ENCODE measurements at regions not wholly inside any gene's neighbourhood (a gene's known extent, or its start where the extent isn't known, plus 50 kb on each side); places are given as distances from the start of the nearest gene placed in this dataset.

DNA sequence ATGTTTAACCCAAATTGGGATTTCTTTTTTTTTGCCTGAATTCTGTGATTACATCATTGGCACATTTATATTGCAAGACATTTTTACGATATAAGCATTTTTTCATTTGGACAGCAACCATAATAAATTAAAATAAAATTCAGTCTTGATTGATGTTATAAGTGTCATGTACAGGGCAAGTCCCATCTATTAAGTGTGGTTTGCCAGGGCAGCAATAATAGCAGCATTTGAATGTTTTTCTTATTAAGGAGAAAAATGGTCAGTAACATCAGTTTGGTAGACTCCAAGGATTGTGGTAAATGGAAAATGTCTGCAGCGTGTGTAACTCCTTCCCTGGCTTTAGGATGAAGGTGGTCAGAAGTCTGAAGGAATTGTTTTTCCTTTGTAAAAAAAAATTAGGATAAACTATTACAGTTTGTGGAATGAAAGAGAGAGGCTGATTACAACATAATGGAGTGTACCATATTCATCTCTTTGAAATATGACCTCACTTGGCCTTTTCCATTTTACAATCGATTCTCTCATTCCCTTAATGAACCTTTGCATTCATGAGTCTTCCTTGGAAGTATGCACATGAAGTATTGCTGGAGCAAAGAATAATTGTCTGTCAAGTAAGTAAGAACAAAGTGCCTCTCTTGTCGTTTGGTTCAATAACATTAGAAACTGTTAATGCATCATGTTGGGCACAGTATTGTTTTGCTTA is 405.4 kb upstream of the THRB start:
- no peak for DNase-seq (ENCODE audit: extremely low spot score)
- H3K9me3 ChIP-seq, result no peaks in the 10 kb centered on the region
- H3K4me3 ChIP-seq, result no peak overlapping the region
- TF ChIP-seq EP300 (IDR thresholded peaks at IDR 0.05), result no peak
- no peak overlapping the region for H3K27ac ChIP-seq (replicated peaks in 1 of 4)
- H3K27me3 ChIP-seq, result no peaks in the 10 kb centered on the region
- H3K4me1 ChIP-seq, result no peaks in the 10 kb centered on the region
- WGBS, result 66% methylated on average over 4 of the region's 4 CpGs
- intact Hi-C loops (cut with DNase I), result no loop called here
- H3K36me3 ChIP-seq, result no peaks in the 10 kb centered on the region

DNA sequence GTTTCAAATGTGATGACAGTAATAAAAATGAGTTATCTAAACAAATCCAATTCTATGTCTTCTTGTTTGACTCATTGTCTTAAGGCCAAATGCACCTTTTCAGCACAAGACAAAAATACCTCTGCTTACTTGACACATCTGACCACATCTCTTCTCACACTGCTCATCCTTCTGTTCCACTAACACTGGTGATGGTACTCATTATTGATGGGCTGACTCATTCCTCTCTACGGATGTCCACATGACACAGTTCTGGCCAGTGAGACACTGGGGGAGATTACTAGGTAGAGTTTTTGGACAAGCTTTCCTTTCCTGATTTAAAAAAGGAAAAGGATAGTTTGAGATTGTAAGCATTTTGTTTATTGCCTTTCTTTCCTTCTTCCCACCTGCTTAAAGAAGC is 410.6 kb upstream of the THRB start:
- Histone ChIP-seq H3K9me3 (no peaks in the 10 kb centered on the region), H3K4me3 (no peak overlapping the region), H3K27ac (replicated peaks in 1 of 4) (no peak overlapping the region), H3K27me3 (no peaks in the 10 kb centered on the region), H3K36me3 (no peaks in the 10 kb centered on the region), H3K4me1 (peaks cover 0 to 8% (median 0%) of the 10 kb centered on the region in 4 donors)
- TF ChIP-seq POLR2AphosphoS5 (IDR thresholded peaks at IDR 0.05) (no peak), EP300 (IDR thresholded peaks at IDR 0.05) (no peak), POLR2A (IDR thresholded peaks at IDR 0.05; ENCODE audit: low read depth) (no peak)
- TF ChIP-seq, protein P1, sequence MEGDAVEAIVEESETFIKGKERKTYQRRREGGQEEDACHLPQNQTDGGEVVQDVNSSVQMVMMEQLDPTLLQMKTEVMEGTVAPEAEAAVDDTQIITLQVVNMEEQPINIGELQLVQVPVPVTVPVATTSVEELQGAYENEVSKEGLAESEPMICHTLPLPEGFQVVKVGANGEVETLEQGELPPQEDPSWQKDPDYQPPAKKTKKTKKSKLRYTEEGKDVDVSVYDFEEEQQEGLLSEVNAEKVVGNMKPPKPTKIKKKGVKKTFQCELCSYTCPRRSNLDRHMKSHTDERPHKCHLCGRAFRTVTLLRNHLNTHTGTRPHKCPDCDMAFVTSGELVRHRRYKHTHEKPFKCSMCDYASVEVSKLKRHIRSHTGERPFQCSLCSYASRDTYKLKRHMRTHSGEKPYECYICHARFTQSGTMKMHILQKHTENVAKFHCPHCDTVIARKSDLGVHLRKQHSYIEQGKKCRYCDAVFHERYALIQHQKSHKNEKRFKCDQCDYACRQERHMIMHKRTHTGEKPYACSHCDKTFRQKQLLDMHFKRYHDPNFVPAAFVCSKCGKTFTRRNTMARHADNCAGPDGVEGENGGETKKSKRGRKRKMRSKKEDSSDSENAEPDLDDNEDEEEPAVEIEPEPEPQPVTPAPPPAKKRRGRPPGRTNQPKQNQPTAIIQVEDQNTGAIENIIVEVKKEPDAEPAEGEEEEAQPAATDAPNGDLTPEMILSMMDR (IDR thresholded peaks at IDR 0.05), result no peak
- intact Hi-C loops (cut with DNase I), result no loop called here
- WGBS, result 78% methylated on average over 1 of the region's 1 CpG
- no peak for DNase-seq (ENCODE audit: extremely low spot score)

- intact Hi-C loops (cut with DNase I), result no loop called here
- H3K36me3 ChIP-seq, result no peaks in the 10 kb centered on the region
- H3K9me3 ChIP-seq, result no peaks in the 10 kb centered on the region
- peaks cover 0 to 8% (median 0%) of the 10 kb centered on the region in 4 donors for H3K4me1 ChIP-seq
- H3K27ac ChIP-seq (replicated peaks in 1 of 4), result no peak overlapping the region
- no peak for DNase-seq (ENCODE audit: extremely low spot score)
- no peaks in the 10 kb centered on the region for H3K27me3 ChIP-seq
- WGBS, result 78% methylated on average over 2 of the region's 2 CpGs
- TF ChIP-seq POLR2AphosphoS5 (IDR thresholded peaks at IDR 0.05) (no peak), EP300 (IDR thresholded peaks at IDR 0.05) (no peak), POLR2A (IDR thresholded peaks at IDR 0.05; ENCODE audit: low read depth) (no peak)
- TF ChIP-seq, protein P1 (IDR thresholded peaks at IDR 0.05), result no peak
- no peak overlapping the region for H3K4me3 ChIP-seq
These were observed 412.5 kb upstream of the THRB start for GRCh38 chr3:24907106-24907505.

GRCh38 chr3:24911076-24911475 is 416.4 kb upstream of the THRB start:
- no peaks in the 10 kb centered on the region for H3K36me3 ChIP-seq
- no peak overlapping the region for H3K4me3 ChIP-seq
- WGBS, result 66% methylated on average over 3 of the region's 3 CpGs
- no peak for DNase-seq (ENCODE audit: extremely low spot score)
- intact Hi-C loops (cut with DNase I), result no loop called here
- H3K27ac ChIP-seq (replicated peaks in 1 of 4), result no peak overlapping the region
- no peak for TF ChIP-seq EP300 (IDR thresholded peaks at IDR 0.05)
- TF ChIP-seq, protein P1 (IDR thresholded peaks at IDR 0.05), result no peak
- no peak for TF ChIP-seq POLR2AphosphoS5 (IDR thresholded peaks at IDR 0.05)
- no peak for TF ChIP-seq POLR2A (IDR thresholded peaks at IDR 0.05; ENCODE audit: low read depth)
- no peaks in the 10 kb centered on the region for H3K27me3 ChIP-seq
- no peaks in the 10 kb centered on the region for H3K9me3 ChIP-seq
- H3K4me1 ChIP-seq, result peaks cover 0 to 8% (median 0%) of the 10 kb centered on the region in 4 donors

- Histone ChIP-seq H3K27ac (replicated peaks in 1 of 4) (no peak overlapping the region), H3K4me1 (no peaks in the 10 kb centered on the region), H3K27me3 (no peaks in the 10 kb centered on the region), H3K9me3 (no peaks in the 10 kb centered on the region), H3K4me3 (no peak overlapping the region), H3K36me3 (no peaks in the 10 kb centered on the region)
- intact Hi-C loops (cut with DNase I), result no loop called here
- no peak for TF ChIP-seq POLR2A (IDR thresholded peaks at IDR 0.05; ENCODE audit: low read depth)
- no peak for TF ChIP-seq POLR2AphosphoS5 (IDR thresholded peaks at IDR 0.05)
- TF ChIP-seq, protein P1 (IDR thresholded peaks at IDR 0.05), result no peak
- TF ChIP-seq EP300 (IDR thresholded peaks at IDR 0.05), result no peak
- WGBS, result 97% methylated on average over 2 of the region's 2 CpGs
- DNase-seq (ENCODE audit: extremely low spot score), result no peak
These were observed 421.0 kb upstream of the THRB start for GRCh38 chr3:24915639-24916038.

Data from esophagus muscularis mucosa (tissue), 4 donors.